CD14-positive monocyte (primary cell): ENCODE measurements at regions not wholly inside any gene's neighbourhood (a gene's known extent, or its start where the extent isn't known, plus 50 kb on each side); places are given as distances from the start of the nearest gene placed in this dataset.

Experiments
- DNase-seq, 3 donors: peaks; one replicate each; pipeline ENCODE4 v3.0.0-alpha.2; 2011 to 2022
- H2AFZ ChIP-seq: 2 replicates; pipeline ENCODE4 v1.6.0; 2012; ENCODE audit warnings: mild to moderate bottlenecking, low read depth, low read length, inconsistent platforms; ENCODE audit not compliant: insufficient read depth, poor library complexity, severe bottlenecking
- H3K27ac ChIP-seq, 2 donors: 1 replicate in 1 of 2; 2 replicates in 1 of 2; pipeline ENCODE4 v1.5.1; 2012 to 2013; ENCODE audit warnings: low read length in 2 of 2, control low read depth in 1 of 2, inconsistent platforms in 1 of 2, low read depth in 1 of 2, mild to moderate bottlenecking in 1 of 2
- H3K27me3 ChIP-seq, 2 donors: one replicate each; pipeline versions ENCODE4 v1.6.0 to v1.6.1; 2011 to 2013; ENCODE audit warnings: low read length in 2 of 2; ENCODE audit not compliant: control insufficient read depth in 2 of 2, insufficient read depth in 2 of 2
- H3K36me3 ChIP-seq, 2 donors: replicated peaks in 1 of 2; 1 replicate in 1 of 2; 2 replicates in 1 of 2; pipeline versions ENCODE4 v1.5.1 to v1.6.1; 2012 to 2013; ENCODE audit warnings: low read length in 2 of 2, control low read depth in 1 of 2, inconsistent platforms in 1 of 2, mild to moderate bottlenecking in 1 of 2; ENCODE audit not compliant: insufficient read depth in 2 of 2, control insufficient read depth in 1 of 2
- H3K4me1 ChIP-seq, 2 donors: 1 replicate in 1 of 2; 2 replicates in 1 of 2; pipeline versions ENCODE4 v1.5.1 to v1.6.1; 2012 to 2013; ENCODE audit warnings: low read length in 2 of 2, control low read depth in 1 of 2, inconsistent platforms in 1 of 2, mild to moderate bottlenecking in 1 of 2, moderate library complexity in 1 of 2; ENCODE audit not compliant: insufficient read depth in 2 of 2, control insufficient read depth in 1 of 2
- H3K4me2 ChIP-seq: replicated peaks from 2 replicates; pipeline ENCODE3; 2012; ENCODE audit warnings: low read length, moderate library complexity, mild to moderate bottlenecking; ENCODE audit not compliant: poor library complexity, severe bottlenecking; ENCODE audit errors: extremely low read depth
- H3K4me3 ChIP-seq, 3 experiments: fragments of 200-600 bp in 1 of 3; sonication (generic) in 1 of 3; replicated peaks in 1 of 3; 1 replicate in 2 of 3; 2 replicates in 1 of 3; pipeline ENCODE4 v1.5.1; 2011 to 2013; ENCODE audit warnings: low read length in 3 of 3, mild to moderate bottlenecking in 3 of 3, control low read depth in 2 of 3, low read depth in 2 of 3, inconsistent platforms in 1 of 3, moderate library complexity in 1 of 3
- H3K79me2 ChIP-seq: 2 replicates; pipeline ENCODE4 v1.6.0; 2012; ENCODE audit warnings: mild to moderate bottlenecking, control low read depth, inconsistent platforms, low read length, moderate library complexity; ENCODE audit not compliant: insufficient read depth
- H3K9ac ChIP-seq: 2 replicates; pipeline ENCODE4 v1.6.0; 2017; ENCODE audit warnings: low read length, mild to moderate bottlenecking; ENCODE audit not compliant: insufficient read depth, poor library complexity, severe bottlenecking
- H3K9me3 ChIP-seq, 2 donors: replicated peaks in 1 of 2; 1 replicate in 1 of 2; 2 replicates in 1 of 2; pipeline versions ENCODE4 v1.5.1 to v1.6.1; 2012 to 2013; ENCODE audit warnings: low read length in 2 of 2, control low read depth in 1 of 2; ENCODE audit not compliant: control insufficient read depth in 1 of 2, insufficient read depth in 1 of 2
- H4K20me1 ChIP-seq: 2 replicates; pipeline ENCODE4 v1.6.0; 2012; ENCODE audit warnings: mild to moderate bottlenecking, low read length, control low read depth, moderate library complexity; ENCODE audit not compliant: insufficient read depth
- H3K27ac Mint-ChIP-seq, 7 donors: one replicate each; pipeline ENCODE4 v1.8.0; 2020; ENCODE audit warnings: mild to moderate bottlenecking in 7 of 7, mixed read lengths in 7 of 7, moderate library complexity in 6 of 7, inconsistent platforms in 2 of 7
- H3K27me3 Mint-ChIP-seq, 3 donors: one replicate each; pipeline ENCODE4 v1.8.0; 2021 to 2022; ENCODE audit warnings: low read depth in 3 of 3, mild to moderate bottlenecking in 3 of 3, mixed read lengths in 3 of 3, moderate library complexity in 3 of 3, inconsistent platforms in 1 of 3
- H3K36me3 Mint-ChIP-seq, 2 donors: one replicate each; pipeline ENCODE4 v1.8.0; 2020; ENCODE audit warnings: mixed read lengths in 2 of 2, inconsistent platforms in 1 of 2, mild to moderate bottlenecking in 1 of 2
- H3K4me1 Mint-ChIP-seq: one replicate; pipeline ENCODE4 v1.8.0; 2020; ENCODE audit warnings: mild to moderate bottlenecking, mixed read lengths
- H3K4me3 Mint-ChIP-seq, 2 donors: one replicate each; pipeline ENCODE4 v1.8.0; 2020; ENCODE audit warnings: mild to moderate bottlenecking in 2 of 2, mixed read lengths in 2 of 2, moderate library complexity in 1 of 2
- H3K9me3 Mint-ChIP-seq, 7 donors: one replicate each; pipeline ENCODE4 v1.8.0; 2020 to 2022; ENCODE audit warnings: mixed read lengths in 7 of 7, mild to moderate bottlenecking in 6 of 7, moderate library complexity in 6 of 7, inconsistent platforms in 2 of 7
- CTCF ChIP-seq: fragments of 200-600 bp; IDR thresholded peaks from one replicate; pipeline ENCODE4 v1.8.0; 2022; ENCODE audit warnings: antibody characterized with exemption, mild to moderate bottlenecking
- WGBS: methylation state at CpG from one replicate; pipeline ENCODE4 v1.1.5; 2013; ENCODE audit warnings: missing lambda C conversion rate; ENCODE audit not compliant: insufficient coverage; 5-methylcytosine and 5-hydroxymethylcytosine counted together
- intact Hi-C, 2 donors: fragments of 100-400 bp; cut with micrococcal nuclease; formaldehyde crosslinking; loops; one replicate each; pipeline versions ENCODE4 v1.15.0 to v1.15.1; 2023

- 97% methylated on average over 11 of the region's 12 CpGs for WGBS
- H3K9me3 ChIP-seq: no peaks in the 10 kb centered on the region
- DNase-seq: no peak
- no peak overlapping the region for H3K4me2 ChIP-seq
- H3K27ac Mint-ChIP-seq: no peak overlapping the region
- H3K9me3 Mint-ChIP-seq: no peaks in the 10 kb centered on the region
- no peaks in the 10 kb centered on the region for H4K20me1 ChIP-seq
- H3K9ac ChIP-seq: no peak overlapping the region
- no peaks in the 10 kb centered on the region for H3K27me3 ChIP-seq
- TF ChIP-seq CTCF: no peak
- no peaks in the 10 kb centered on the region for H3K4me1 Mint-ChIP-seq
- no peaks in the 10 kb centered on the region for H3K36me3 ChIP-seq
- H3K79me2 ChIP-seq: no peaks in the 10 kb centered on the region
- H3K27ac ChIP-seq: no peak overlapping the region
- intact Hi-C loops: no loop called here
- H3K4me3 ChIP-seq: no peak overlapping the region
- H3K36me3 Mint-ChIP-seq: no peaks in the 10 kb centered on the region
- H3K27me3 Mint-ChIP-seq: peaks cover 0 to 3% (median 3%) of the 10 kb centered on the region in 3 donors
- H2AFZ ChIP-seq: no peak overlapping the region
- H3K4me1 ChIP-seq: no peaks in the 10 kb centered on the region
- H3K4me3 Mint-ChIP-seq: no peak overlapping the region
Measured at GRCh38 chr1:2905356-2905755, 103.9 kb upstream of the TTC34 start.

GRCh38 chr1:2906085-2906484 is 104.6 kb upstream of the TTC34 start:
- WGBS: 79% methylated on average over 19 of the region's 20 CpGs
- no peaks in the 10 kb centered on the region for H3K36me3 ChIP-seq
- peaks cover 0 to 3% (median 3%) of the 10 kb centered on the region in 3 donors for H3K27me3 Mint-ChIP-seq

More at GRCh38 chr1:2906085-2906484, 104.6 kb upstream of the TTC34 start:
- Mint-ChIP-seq H3K9me3 (no peaks in the 10 kb centered on the region), H3K4me3 (no peak overlapping the region), H3K4me1 (no peaks in the 10 kb centered on the region), H3K27ac (peak overlapping the region in 1 of 7 donors; percentile 20), H3K36me3 (no peaks in the 10 kb centered on the region)
- no peak overlapping the region for H3K4me3 ChIP-seq
- H3K9me3 ChIP-seq: no peaks in the 10 kb centered on the region
- no peak overlapping the region for H2AFZ ChIP-seq
- no peak overlapping the region for H3K9ac ChIP-seq
- no peaks in the 10 kb centered on the region for H3K79me2 ChIP-seq
- H3K4me2 ChIP-seq: no peak overlapping the region
- intact Hi-C loops: no loop called here
- no peaks in the 10 kb centered on the region for H4K20me1 ChIP-seq
- no peak overlapping the region for H3K27ac ChIP-seq
- H3K27me3 ChIP-seq: no peaks in the 10 kb centered on the region
- no peaks in the 10 kb centered on the region for H3K4me1 ChIP-seq
- no peak for TF ChIP-seq CTCF
- DNase-seq: no peak
